ENCODE measurements at regions not wholly inside any gene's neighbourhood (a gene's known extent, or its start where the extent isn't known, plus 50 kb on each side); places are given as distances from the start of the nearest gene placed in this dataset.

DNA sequence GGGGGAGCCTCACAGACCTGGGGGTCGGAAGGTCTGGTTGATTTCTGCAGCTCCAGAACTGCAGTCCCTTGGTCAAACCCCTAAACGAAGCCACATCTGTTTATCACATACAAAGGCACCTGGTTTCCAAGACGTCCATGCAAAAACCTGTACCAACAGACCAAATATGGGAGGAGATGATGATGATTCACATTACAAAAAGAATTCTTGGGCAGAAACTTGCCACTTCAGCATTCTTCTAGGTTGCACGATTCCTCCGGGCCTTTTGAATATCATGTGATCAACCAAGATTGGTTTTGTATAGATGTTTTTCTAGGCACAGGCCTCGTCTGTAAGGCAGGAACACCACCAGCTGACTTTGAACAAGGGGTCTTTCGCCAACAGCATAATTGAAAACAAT lies 466.3 kb downstream of the SOX9 start:
- H3K4me3 ChIP-seq (ENCODE audit: low read depth, low read length) = no peak overlapping the region
- in situ Hi-C loops (cut with HindIII; ENCODE audit: low sequenced_read_pairs) = no loop called here
- DNase-seq (ENCODE audit: low read depth, low spot score) = peak; percentile 47
- TF ChIP-seq, protein P1, sequence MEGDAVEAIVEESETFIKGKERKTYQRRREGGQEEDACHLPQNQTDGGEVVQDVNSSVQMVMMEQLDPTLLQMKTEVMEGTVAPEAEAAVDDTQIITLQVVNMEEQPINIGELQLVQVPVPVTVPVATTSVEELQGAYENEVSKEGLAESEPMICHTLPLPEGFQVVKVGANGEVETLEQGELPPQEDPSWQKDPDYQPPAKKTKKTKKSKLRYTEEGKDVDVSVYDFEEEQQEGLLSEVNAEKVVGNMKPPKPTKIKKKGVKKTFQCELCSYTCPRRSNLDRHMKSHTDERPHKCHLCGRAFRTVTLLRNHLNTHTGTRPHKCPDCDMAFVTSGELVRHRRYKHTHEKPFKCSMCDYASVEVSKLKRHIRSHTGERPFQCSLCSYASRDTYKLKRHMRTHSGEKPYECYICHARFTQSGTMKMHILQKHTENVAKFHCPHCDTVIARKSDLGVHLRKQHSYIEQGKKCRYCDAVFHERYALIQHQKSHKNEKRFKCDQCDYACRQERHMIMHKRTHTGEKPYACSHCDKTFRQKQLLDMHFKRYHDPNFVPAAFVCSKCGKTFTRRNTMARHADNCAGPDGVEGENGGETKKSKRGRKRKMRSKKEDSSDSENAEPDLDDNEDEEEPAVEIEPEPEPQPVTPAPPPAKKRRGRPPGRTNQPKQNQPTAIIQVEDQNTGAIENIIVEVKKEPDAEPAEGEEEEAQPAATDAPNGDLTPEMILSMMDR (IDR thresholded peaks at IDR 0.05; ENCODE audit: low read depth, low read length) = no peak

DNA sequence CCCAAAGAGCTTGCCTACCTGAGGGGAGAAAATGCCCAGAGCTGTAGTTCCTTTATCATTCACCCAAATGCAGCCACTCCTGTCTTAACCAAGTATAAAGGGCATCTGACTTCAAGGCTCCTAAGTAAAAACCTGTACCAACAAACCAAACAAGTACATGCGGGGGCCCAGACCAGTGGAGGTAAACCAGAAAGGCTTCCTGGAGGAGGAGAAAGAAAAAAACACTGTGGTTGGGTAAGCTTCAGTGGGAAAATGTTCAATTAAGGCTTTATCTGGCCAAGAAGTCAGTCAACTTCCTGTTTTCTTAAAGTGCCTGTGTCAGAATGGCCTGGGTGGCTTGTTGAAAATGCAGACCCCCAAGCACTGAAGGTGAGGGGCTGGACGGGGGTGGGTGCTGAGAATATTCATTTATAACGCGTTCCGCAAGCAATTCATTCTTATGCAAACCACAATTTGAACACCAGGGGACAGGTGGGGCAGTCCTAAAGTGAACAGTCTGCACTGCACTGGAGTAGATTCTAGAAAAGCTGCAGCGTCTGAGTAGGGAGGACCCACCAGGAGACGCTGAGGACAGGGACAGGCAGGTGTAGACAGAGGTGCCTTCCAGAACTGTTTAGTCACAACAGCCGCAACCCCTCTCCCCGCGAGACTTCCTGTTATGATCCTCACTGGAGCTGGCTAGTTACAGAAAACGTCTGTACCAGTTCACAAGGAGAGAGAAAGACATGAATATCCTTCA lies 467.1 kb downstream of the SOX9 start:
- in situ Hi-C loops (cut with HindIII; ENCODE audit: low sequenced_read_pairs) = no loop called here
- TF ChIP-seq, protein P1 (IDR thresholded peaks at IDR 0.05; ENCODE audit: low read depth, low read length) = peak; percentile 23
- DNase-seq (ENCODE audit: low read depth, low spot score) = peak; percentile 59
- peak overlapping the region; percentile 17 for H3K4me3 ChIP-seq (ENCODE audit: low read depth, low read length)

DNA sequence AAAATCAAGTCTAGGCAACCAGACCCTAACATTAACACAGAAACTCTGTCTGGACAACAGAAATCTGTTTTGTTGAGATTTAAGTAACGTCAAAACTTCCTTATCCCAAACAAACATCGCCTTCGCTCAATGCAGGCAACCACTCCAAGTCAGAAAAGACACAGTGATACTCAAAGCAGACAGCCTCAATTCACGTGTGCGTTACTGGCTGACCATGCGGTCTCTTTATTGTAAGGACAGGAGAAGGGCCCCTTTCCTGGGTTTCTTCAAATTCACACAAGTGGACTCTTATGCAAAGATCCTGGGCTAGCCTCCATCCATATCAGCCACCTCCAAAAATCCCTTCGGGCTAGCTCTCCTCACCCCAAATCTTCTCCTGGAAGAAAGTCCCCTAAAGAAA lies 467.7 kb downstream of the SOX9 start:
- no peak for DNase-seq (ENCODE audit: low read depth, low spot score)
- in situ Hi-C loops (cut with HindIII; ENCODE audit: low sequenced_read_pairs) = no loop called here
- peak overlapping the region; percentile 30 for H3K4me3 ChIP-seq (ENCODE audit: low read depth, low read length)
- TF ChIP-seq, protein P1 (IDR thresholded peaks at IDR 0.05; ENCODE audit: low read depth, low read length) = no peak

DNA sequence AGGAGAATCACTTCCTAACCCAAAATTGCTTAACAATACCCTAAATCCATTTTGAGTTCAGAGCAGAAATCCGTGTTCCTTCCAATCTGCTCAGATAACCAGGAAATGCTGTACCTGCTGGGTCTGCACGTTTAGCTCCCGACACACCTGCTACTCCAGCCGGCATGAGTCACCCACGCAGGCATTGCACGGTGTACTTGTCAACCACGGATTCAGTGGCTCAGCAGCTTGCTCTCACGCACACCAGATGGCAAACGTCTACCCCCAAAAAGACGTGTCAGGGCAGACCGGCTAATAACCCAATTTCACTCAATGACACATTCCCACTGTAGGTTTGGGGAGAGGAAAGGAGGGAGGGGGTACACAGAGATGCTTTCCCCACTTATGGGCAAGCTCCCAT lies 468.1 kb downstream of the SOX9 start:
- TF ChIP-seq, protein P1 (IDR thresholded peaks at IDR 0.05; ENCODE audit: low read depth, low read length) = no peak
- DNase-seq (ENCODE audit: low read depth, low spot score) = peak; percentile 64
- peak overlapping the region; percentile 30 for H3K4me3 ChIP-seq (ENCODE audit: low read depth, low read length)
- in situ Hi-C loops (cut with HindIII; ENCODE audit: low sequenced_read_pairs) = no loop called here

DNA sequence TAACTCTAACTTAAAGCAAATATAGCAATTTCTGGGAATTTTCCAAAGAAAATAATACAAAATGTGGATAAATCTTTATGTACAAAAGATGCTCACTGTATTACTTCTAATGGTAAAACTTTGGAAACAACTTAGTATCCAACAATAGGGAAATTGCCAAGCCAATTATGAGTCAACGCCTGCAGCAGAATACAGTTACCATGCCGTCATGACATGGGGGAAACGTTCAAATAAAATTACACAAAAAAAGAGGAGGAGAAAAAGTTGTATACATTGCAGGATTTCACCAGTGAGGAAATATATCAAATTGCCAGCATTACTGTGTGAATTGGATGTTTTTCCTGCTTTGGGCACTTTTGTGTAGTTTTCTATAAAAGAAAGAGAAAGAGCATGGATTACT lies 469.6 kb downstream of the SOX9 start:
- in situ Hi-C loops (cut with HindIII; ENCODE audit: low sequenced_read_pairs) = no loop called here
- TF ChIP-seq, protein P1 (IDR thresholded peaks at IDR 0.05; ENCODE audit: low read depth, low read length) = no peak
- peak overlapping the region; percentile 88 for H3K4me3 ChIP-seq (ENCODE audit: low read depth, low read length)
- peak; percentile 80 for DNase-seq (ENCODE audit: low read depth, low spot score)

DNA sequence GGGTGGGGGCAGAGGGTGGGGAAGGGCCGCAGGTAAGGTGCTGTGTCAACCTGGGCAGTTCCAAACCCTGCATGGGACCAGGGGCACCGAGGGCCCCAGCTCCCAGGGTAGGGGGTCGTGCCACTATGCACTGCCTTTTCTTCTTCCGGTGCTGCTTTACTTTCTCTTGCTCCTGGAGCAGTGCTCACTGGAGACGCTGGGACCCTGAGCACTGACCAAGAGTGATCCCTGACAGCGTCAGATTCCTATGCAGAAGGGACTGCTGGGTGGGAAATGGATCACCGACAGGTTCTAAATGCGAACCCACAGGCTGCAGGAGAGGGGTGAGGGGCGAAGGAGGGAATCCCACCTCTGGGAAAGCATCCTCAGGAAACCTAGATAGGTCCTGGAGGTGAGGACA lies 470.1 kb downstream of the SOX9 start:
- H3K4me3 ChIP-seq (ENCODE audit: low read depth, low read length) = peak overlapping the region; percentile 88
- no peak for DNase-seq (ENCODE audit: low read depth, low spot score)
- TF ChIP-seq, protein P1 (IDR thresholded peaks at IDR 0.05; ENCODE audit: low read depth, low read length) = no peak
- in situ Hi-C loops (cut with HindIII; ENCODE audit: low sequenced_read_pairs) = no loop called here
